GM18867 (cell line): ENCODE measurements at regions not wholly inside any gene's neighbourhood (a gene's known extent, or its start where the extent isn't known, plus 50 kb on each side); places are given as distances from the start of the nearest gene placed in this dataset.

Experiments
- ATAC-seq: cut with Tn5 transposase; IDR thresholded peaks from one replicate; pipeline ENCODE4 v1.9.1; 2021; ENCODE audit warnings: mild to moderate bottlenecking, moderate library complexity; ENCODE audit not compliant: unreplicated experiment

DNA sequence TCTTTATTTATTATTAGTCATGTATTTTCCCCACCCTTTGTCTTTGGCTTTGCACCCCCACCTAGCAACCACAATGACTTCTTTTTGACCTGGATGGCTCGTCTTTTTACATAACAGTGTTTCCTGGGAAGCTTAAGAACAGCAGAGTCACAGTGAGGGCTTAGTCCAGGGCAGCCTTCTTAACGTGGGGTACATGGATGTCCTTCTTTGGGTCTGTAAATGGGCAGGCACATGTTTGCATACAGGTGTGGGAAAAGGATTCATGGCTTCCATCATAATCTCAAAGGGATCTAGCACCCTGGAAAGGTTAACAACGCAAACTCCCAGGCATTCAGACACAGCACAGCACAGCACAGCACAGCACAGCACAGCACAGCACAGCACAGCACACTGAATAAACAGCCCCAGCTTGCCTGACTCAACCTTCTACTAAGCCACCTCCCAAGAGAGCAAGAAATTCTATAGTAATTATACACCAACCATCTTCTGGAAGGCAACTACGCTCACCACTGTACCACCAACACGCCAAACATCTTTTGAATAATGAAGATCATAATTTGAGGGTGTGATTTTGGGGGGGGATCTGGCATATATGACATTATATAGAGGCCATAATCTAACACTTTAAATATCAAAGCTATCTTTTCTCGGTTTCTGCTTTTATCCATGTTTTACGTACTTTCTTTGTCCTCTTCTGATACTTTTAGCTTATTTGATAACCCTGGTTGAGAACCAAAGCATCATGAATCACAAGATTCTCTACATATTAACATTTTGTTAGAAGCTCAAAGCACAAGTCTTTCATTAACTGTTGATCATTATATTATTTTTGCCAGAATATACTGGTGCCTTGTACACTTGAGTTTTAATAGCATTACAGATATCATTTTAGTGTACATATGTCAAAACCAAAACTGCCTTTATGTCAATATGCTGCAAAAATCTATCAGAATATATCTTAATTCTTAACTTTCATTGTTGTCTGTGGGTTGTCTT lies 177.2 kb upstream of the KLF14 start:
- no peak for ATAC-seq

DNA sequence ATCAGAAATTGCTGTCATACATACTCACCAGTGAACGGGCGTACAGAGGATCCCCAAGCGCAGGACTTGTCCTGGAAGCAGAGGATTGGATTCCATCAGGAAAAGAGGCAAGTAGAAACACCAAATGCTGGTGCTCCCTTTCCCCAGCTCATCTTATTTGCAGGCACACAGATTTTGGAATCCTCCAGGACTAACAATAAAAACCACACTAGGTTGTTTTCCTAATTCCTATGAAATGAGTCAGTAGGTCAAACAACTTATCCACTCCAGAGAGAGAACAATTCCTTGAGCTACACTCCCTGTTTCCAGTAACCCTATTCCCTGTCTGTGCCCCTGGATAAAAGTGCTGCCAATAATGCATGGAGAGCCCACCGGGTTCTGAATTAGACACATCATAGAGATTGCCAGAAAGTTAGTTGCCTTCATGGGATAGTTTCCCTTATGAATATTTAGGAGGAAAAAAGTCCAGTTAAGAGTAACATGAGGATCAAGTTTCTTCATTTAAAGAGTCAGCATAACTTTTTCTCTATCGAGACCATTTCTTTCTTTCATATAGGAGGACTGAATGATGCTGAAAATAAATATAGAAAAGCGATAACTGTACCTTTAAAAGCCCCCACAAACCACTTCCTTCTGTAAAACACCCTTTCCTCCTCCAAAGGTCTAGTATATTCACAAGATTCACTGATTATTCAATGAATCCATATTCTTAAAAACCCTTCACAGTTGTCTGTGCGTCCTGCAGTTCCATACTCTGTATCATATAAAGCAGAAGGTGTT lies 178.3 kb upstream of the KLF14 start:
- ATAC-seq, result no peak

DNA sequence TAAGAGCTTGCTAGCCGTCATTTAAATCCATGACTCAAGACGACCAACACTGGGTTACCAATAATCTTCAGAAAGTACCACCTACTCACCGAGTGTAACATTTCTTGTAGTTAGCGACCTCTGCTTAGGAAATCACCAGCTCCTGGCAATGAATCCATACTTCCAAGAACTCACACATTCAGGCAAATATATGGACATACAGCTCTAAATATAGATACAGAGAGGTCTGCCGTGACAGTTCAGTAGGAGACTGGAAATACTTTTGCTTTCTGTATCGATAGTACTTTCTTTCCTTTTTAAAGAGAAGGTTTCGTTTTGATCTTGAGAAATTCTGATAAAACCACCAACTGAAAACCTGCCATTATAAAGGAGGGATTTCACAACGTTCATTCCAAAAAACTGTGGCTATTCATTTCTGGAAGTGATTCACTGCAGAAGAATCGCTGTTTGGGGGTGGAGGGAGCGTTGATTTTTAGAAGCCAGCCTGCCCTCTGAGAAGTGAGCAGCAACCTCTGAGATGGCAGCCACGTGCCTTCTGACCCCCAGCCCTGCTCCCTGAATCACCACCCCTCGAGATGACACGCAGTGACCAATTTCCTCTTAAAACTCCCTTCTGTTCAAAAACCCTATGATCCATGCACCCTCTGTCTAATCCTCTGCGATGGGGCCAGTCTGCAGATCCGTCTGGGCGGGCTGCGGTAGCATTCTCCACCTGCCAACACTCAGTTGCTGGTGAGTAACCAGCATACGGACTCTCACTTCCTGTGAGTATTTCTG lies 179.0 kb upstream of the KLF14 start:
- ATAC-seq, result peak; percentile 75

DNA sequence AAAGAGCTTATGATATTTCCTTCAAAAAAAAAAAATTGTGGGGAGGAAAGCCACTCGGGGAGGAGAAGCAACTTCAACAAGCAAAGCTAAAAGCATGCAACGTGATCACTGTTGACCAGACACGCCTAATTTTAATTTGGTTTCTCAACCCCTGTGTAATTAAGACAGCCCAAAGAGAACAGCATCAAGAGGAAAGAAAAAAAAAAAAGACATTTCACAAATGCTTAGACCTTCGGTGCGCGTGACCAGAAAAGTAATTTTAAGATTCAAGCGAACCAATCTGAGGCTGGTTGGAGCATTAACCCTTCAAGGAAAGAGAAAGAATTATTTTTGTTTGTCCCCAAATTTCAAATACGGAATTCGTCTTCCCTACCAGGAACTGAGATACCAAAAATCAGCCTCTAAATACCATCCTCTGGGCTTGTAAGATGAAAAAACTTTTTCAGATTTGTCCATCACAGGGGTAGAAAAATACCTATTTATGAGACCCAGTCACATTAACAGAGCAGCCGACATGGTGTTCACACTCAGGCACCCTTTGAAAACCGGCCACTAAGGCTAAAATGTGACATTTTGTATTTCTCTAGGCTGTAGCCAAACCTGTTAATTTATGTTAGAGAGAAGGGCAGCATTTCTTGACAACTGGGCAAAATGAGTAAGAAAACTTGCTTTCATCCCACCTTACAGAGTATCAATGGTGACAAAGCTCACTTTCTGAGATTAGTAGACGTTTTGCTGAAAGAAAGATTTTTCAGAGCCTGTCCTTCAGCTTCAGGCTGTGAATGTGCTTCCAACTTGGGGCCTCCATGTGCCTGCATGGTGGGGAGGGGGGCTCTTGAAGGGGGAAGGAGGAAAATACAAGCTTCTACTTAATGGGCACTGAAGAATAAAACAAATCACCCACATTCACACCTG lies 179.9 kb upstream of the KLF14 start:
- no peak for ATAC-seq

DNA sequence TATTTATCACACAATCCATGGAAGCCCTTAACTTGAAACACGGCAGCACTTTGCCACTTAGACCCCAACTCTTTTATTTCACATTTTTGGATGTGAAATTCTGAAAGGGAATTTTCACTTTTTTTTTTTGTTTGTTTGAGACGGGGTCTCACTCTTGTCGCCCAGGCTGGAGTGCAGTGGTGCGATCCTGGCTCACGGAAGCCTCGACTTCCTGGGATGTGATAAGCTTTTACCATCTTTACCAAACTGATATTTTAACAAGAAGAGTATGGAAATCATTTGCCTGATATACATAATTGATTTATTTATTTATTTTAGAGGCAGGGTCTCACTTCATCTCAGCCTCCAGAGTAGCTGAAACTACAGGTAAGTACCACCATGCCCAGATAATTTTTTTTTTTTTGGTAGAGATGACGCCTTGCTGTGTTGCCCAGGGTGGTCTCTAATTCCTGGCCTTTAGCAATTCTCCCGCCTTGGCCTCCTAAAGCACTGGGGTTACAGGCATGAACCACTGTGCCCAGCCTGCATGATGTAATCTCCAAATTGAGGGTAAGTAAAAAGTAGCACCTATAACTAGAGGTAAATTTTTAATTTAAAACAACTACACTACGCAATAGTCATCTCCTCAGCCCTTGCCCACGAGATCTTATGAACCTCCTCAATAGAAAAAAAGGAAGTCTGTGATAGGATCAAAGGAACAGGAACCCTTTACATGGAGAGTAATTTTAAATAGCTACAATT lies 180.7 kb upstream of the KLF14 start:
- ATAC-seq, result no peak

DNA sequence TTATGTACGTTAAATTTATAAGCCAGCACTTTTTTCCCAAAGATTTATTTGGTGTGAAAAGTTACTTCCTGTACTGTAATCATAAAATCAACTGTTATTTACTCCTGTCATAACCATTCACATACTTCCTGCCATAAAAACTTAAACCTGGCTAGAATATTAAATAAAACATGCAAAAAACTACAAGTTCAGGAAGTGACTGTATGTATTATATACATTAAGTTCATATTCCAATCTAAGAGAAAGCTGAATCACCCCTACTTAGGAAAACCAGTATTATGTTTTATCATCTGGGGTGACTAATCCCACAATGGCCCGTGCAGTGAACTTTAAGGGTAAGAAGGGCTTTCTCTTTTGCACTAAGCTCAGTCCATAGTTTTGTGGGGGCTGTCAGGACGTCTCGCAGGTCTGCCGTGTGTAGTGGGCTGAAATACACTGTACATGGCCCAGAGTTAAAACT lies 183.7 kb upstream of the KLF14 start:
- ATAC-seq, result no peak

DNA sequence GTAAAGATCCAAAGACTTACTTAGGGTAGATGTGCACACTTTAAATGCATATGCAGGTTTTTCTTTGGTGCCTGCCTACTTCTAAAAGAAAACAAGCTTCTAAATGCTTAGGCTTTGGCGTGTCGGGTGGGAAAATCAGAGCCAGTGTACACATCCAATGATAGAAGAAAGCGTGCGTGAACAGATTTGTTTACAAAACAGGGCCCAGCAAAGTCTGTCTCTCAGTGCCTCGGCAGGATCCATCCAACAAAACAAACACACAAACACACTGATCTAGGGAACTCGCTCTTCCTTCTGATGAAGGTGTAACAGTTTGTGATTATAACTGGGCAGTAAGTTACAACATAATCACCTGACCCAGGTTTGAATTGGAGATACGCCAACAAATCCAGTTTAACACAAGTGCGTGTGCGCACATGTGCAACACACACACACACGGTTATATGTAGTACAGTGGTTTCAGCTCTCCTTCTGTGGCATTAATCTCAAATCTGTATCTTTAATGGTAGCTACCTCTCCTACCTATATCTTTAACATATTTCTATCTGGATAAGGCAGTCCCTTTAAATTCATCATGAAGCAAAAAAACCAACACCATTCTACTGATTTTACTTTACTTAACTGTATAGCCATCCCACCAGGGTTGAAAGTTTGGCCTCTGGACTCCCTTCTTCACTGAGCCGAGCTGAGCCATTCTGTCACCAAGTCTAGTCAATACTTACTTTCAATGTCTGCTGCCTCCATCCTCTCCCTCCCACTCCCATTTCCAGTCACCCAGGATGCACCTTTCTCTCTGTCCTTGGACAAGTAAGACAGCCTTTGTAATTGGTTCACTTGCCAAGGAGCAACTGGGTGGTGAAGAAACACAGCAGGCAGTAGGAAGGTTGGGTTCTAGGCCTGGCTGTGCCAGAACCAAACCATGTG lies 184.4 kb upstream of the KLF14 start:
- ATAC-seq, result no peak

DNA sequence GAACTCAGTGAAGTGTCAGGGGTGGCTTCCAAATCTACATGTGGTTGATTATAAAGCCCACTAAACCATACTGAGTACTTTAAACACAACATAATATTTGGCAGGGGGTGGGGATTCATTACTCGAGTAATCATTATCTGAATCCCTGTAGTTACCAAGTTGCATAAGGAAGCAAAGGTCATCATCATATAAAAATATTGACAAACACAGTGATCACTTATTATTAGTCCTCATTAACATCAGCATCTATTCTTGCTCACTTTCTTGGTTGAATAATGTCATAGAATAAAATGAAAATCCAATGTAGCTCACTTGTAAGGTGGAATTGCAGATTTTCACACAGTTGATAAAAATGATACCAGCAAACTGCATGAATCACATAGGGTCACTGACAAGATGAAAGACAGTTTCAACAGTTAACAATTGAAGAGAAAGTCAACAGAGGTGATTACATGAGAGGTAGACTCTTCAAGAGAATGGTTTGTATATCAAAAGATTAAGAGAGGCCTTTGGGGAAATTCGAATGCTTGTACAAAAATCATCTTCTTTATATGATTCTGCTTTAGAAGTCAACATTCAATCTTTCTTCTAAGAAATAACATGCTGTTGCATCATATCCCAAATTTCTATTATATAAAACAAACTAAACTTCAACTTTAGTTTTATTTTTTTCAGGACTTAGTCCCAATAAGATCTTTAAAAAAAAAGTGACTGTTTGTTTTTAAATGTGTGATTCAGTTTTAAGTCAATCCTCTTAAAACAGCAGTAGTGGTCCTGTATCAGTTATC lies 185.5 kb upstream of the KLF14 start:
- no peak for ATAC-seq

DNA sequence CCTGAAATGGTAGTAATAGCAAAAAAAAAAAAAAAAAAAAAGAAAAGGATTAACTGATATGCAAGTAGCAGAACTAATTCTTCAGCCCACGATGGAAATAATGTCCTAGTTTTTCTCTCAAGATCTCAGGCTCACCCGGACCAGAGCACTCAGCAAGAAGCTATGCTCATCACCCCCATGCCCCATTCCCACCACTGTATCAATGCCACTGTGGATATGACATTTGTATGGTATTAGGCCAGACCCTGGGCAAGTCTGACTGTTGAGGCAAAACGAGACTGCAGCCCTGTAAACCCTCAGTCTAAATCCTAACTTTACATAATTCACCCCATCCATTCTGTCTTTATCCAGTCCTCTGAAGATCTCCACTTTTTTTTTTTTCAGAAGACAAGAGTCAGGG lies 186.1 kb upstream of the KLF14 start:
- ATAC-seq, result no peak

DNA sequence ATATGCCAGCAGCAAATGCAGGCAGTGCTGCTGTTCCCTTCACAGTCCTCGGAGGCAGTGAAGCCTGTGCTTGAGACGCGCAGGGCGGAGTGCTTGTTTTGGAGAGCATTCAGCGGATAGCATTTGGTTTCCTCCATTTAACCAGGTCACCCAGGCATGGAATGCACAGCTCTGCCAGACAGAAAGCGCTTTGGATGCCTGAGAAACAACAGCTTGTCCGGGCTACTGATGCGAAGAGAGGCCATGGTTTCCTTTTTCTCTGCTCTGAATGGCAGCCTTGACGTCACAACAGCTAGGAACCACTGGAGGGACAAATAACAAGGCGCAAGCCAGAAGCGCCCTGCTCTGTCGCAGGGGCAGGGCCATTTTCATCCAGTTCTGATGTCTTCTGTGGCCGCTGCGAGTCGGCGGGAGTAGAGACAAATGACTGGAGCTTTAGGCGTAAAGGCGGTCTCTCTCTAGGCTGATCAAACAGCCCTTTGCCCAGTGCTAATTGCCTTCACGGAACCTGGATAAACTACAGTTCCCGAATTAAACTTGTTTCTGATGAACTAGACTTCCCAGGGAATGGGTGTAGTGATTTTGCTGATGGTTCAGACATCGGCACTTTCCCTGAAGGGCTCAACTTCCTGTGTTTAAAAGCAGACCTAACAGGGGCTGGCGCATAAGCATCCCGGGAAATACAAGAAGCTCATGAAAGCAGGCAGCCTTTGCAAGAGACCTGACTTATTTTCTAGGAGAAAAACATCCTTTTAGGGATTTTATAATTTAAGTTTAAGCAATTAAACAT lies 187.6 kb upstream of the KLF14 start:
- ATAC-seq, result no peak

DNA sequence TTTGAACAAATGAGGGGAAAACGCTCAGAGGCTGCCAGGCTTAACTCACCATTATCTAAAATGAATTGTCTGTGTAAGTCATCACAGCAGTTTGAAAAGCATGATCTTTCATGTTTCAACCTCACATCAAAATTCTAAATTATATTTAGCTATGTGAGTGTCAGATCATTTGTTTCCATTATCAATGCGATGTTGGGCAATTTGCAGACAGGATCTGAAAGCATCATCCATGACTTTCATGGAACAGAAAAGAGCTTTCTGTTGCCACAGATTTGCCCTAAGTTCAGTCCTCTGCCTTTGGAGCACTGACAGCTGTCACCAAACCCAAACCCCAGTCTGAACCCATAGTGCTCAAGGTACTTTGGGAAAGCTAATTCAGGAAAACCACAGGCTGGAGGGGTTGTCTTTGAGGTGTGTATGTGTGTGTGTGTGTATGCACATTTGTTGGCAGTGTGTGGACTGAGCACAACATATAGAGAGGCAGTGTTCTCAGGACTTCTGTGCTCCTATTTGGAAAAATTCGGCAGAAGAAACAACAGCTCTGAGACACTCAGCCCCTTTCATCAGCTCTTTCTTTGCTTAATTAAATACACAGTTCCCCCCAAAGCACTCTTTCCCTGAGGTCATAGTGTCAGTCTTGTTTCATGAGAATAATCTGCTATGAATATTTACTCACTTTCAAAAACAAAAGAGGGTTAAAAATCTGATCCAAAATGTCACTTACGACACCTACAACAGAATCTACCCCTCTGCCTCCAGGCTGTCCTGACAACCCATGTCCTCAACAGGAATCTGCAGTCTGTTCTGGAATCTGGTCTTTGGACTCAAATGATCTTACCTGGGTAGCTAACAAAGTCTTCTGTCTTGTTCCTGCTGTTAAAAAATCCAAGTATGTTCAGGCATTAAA lies 188.5 kb upstream of the KLF14 start:
- no peak for ATAC-seq

DNA sequence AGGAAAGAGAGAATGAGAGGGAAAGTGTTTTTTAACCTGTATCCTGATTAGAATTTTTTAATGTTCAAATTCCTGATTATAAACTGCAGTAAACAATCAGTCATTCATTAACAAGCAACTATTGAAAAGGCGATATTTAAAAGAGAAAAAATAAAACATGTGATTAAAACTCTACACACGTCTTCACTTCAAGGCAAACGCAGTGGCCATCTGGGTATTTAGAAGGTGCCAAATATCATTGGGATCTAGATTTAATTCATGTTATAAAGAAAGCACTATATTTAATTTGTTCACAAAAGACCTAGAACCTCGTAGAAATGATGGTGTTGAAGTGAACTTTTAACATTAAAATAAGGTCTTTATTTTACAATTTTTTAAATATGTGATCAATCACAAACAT lies 189.4 kb upstream of the KLF14 start:
- no peak for ATAC-seq

DNA sequence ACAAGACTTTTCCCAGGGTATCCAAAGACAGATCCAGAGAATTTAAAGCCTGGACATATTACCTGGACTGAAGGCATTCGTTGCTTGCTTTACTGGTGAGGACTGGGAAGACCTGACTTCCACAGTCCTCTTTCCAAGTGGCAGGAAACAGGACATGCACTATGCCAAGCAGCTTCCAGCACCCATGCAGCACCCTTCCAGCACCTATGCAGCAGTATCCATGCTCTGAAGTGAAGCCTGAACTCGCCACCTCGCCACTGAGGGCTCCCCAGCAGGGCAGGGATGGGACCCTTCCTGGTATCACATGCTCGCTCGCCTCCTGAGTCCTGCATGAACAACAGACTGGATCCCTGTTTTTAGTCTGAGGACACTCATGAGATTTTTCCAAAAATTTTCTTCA lies 189.9 kb upstream of the KLF14 start:
- no peak for ATAC-seq

DNA sequence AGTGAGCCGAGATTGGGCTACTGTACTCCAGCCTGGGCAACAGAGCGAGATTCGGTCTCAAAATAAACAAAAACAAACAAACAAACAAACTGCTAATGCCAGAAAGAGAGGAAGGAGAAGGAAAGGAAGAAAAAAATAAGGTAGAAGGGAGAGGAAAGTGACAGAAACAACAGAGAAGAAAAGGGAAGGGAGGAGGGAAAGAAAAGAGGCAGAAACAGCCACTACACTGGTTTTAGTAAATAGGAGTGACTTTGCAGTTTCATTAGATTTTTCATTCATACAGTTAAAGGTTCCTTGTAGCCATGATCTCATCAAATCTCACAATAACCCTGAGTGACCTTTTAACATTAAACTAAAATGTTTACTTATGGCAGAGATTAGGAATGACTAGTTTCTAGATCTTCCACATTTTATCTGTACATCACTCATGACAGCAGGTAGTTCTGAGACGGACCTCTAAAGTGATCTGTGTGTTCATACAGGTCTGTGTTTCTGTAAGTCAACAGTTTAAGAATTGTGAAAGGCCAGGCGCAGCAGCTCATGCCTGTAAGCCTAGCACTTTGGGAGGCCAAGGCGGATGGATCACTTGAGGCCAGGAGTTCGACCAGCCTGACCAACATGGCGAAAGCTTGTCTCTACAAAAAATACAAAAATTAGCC lies 191.3 kb upstream of the KLF14 start:
- no peak for ATAC-seq

DNA sequence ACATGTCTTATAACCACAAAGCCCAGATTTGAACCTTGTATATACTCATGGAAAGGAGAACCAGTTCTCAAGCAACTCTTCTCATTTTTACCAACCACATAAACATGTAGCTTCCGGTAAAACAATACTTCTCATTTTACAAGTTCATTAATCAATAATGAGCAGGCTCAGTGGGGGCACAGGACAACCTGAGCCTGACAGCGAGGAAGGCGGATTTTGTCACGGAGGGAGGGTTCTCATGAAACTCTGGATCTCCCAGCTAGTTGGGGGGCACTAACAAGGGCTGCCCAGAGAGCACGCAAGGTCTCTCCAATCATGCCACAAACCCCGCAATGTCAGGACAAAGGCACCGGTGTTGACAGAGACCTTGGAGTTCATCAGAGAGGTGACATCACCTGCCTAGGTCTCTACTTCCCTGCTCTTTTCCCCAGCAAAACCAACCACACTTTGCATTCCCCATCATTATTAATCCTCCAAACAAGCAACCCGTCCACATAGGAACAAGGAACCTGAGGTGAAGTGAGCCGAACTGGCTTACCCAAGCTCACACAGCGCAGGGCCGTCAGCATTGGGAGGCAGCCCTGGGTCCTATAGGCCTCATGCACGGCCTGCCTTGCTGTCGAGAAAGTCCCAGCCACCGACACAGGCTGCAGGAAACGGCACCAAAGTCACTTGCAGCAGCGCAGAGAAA lies 192.1 kb upstream of the KLF14 start:
- ATAC-seq, result peak; percentile 46
